HG03354 (cell line): ENCODE measurements at regions not wholly inside any gene's neighbourhood (a gene's known extent, or its start where the extent isn't known, plus 50 kb on each side); places are given as distances from the start of the nearest gene placed in this dataset.
A peak's percentile ranks its signal among the peaks of the same experiment; 100 is the strongest.

Experiments
- ATAC-seq: cut with Tn5 transposase; IDR thresholded peaks from one replicate; pipeline ENCODE4 v1.9.1; 2021; ENCODE audit warnings: mild to moderate bottlenecking; ENCODE audit not compliant: unreplicated experiment, poor library complexity, severe bottlenecking

DNA sequence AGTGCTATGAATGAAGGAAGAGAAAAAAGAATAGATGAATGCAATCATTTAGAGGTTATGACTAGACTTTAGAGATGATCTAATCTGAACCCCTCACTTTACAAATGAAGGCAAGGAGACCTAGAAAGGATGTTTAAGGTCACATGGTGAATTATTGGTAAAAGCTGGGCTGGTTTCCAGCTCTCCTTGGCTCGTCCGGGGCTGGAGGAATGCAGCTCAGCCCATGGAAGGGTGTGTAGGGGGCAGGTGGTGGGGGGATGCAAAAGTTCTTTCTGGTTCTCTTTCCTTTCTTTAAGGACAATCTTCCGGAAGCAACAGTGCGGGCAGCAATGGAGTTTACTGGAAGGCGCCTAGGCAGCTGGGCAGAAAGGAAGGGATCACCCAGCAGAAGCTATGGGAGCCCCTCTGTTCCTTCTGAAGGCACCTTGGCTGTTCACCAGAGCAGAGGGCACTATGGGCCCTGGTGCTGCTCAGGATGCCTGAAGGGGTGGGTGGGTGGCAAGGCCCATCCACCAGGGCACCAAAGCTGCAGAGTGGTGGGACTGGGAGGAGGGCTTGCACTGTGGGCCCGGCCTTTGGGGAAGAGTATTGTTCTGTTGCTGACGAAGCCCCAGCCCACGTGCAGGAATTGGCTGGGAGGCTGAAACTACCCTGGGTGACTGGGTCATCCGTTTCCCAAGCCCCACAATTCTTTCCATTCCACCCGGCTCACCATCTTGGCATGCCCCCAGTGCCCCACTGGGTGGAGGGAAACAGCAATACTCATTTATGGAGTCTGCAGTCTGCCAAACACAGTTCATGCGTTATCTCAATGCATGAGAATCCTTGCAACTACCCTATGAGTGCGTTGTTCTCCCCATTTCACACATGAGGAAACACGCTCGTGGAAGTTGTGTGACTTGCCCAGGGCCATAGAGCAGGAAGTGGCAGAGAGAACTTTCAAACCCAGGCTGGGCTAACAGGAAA is 78.2 kb downstream of the IRF2BPL start:
- no peak for ATAC-seq

- no peak for ATAC-seq
Measured at GRCh38 chr14:76948976-76949375, 79.5 kb downstream of the IRF2BPL start.

GRCh38 chr14:76948213-76948947 is 80.1 kb downstream of the IRF2BPL start:
- no peak for ATAC-seq

- no peak for ATAC-seq
Measured at GRCh38 chr14:76947838-76948184, 80.7 kb downstream of the IRF2BPL start.

GRCh38 chr14:76947078-76947837 is 81.2 kb downstream of the IRF2BPL start:
- ATAC-seq: peak; percentile 82

GRCh38 chr14:76946753-76947077 is 81.8 kb downstream of the IRF2BPL start:
- ATAC-seq: peak; percentile 24

GRCh38 chr14:76943072-76943471 is 85.4 kb downstream of the IRF2BPL start:
- no peak for ATAC-seq

- ATAC-seq: no peak
Measured at GRCh38 chr14:76941946-76942805, 86.3 kb downstream of the IRF2BPL start.

DNA sequence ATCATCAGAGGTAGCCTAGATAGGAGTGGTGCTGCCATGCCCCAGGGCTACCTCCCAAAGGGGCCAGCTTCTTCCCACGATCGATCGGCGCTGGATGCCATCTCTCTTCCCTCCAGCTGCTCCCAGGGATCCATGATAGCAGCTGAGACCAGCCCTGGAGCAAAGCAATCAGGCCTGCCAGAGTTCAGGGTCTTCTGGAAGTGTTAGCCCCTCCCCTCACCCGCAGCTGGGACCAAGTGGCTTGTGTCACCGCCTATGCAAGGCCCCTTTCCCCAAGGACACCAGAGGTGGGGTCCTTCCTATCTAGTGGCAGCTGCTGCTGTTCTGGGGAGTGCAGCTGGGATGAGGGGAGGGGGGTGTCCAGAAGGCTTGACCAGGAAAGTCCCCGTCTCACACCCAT is 87.0 kb downstream of the IRF2BPL start:
- no peak for ATAC-seq

- no peak for ATAC-seq
Measured at GRCh38 chr14:76940021-76940760, 88.3 kb downstream of the IRF2BPL start.

GRCh38 chr14:76939015-76939742 is 89.3 kb downstream of the IRF2BPL start:
- no peak for ATAC-seq

DNA sequence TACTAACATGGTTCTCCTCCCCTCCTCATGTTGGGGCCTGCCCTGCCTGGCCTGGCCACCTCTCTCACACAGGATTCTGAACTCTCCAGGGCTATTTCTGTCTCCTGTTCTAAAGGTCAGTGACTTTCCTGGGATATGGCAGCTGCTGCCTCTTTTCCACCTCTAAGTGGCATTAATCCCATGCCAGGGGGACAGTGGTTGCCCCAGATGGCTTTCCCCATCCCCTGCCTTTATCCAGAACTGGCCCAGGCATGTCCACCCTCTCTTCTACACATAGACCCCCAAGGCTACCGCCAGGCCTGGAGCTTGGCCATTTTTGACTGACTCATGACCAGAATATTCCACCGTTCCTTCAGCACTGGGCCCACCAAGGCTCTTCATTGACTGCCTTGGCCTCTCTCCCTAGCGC is 90.4 kb downstream of the IRF2BPL start:
- no peak for ATAC-seq

GRCh38 chr14:76937181-76938091 is 91.1 kb downstream of the IRF2BPL start:
- no peak for ATAC-seq

GRCh38 chr14:76936483-76936882 is 92.0 kb downstream of the IRF2BPL start:
- ATAC-seq: no peak

GRCh38 chr14:76933515-76933914 is 95.0 kb downstream of the IRF2BPL start:
- no peak for ATAC-seq

DNA sequence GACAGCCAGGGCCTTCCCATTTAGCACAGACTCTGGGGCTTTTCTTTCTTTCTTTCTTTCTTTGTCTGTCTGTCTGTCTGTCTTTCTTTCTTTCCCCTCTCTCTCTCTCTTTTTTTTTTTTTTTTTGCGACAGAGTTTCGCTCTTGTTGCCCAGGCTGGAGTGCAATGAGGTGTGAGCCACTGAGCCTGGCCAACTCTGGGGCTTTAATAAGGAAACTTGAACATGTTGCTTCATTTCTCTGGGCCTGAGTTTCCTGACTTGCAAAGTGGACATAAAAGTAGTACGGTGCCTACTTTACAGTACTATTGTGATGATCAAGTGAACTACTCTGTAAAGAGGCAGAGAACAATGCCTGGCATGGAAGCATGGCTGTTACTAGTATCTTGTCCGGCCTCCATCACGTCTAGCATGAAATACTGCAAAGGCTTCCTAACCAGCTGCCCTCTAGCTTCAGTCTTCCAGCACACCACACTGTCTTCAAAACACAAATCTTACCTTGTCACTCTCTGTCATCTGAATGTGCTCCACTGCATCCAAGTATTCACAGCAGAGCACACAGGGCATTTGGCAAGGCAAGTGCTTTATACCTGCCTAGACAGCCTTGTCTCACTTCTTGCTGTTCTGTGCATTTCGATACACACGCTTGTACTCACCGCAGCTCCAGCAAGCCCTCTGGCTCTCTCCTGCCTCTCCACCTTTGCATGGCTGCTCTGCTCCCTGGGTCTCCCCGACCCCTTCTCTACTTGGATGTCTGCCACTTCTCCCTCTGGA is 96.7 kb downstream of the IRF2BPL start:
- no peak for ATAC-seq

DNA sequence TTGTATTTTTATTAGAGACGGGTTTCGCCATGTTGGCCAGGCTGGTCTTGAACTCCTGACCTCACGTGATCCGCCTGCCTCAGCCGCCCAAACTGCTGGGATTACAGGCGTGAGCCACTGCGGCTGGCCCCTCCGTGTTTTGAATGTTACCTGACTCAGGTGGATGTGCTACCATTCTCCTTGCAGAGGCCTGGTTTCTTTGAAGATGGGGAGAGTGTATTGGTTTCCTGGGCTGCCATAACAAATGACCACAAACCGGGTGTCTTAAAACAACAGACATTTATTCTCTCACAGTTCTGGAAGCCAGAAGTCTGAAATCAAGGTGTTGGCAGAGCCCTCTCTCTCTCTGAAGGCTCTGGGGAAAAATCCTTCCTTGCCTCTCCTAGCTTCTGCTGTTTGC is 98.0 kb downstream of the IRF2BPL start:
- no peak for ATAC-seq
